ENCODE measurements at regions not wholly inside any gene's neighbourhood (a gene's known extent, or its start where the extent isn't known, plus 50 kb on each side); places are given as distances from the start of the nearest gene placed in this dataset.

GRCh38 chr6:21384216-21384615, 209.3 kb upstream of the SOX4 start:
- TF ChIP-seq CTCF (IDR thresholded peaks at IDR 0.05) (no peak), POLR2A (IDR thresholded peaks at IDR 0.05) (no peak)
